ENCODE measurements at regions not wholly inside any gene's neighbourhood (a gene's known extent, or its start where the extent isn't known, plus 50 kb on each side); places are given as distances from the start of the nearest gene placed in this dataset.

- TF ChIP-seq CTCF (IDR thresholded peaks at IDR 0.05) = no peak
- TF ChIP-seq EP300 (IDR thresholded peaks at IDR 0.05) = no peak
These were observed 56.6 kb upstream of the CELF2 start for GRCh38 chr10:10961072-10961471.
